ENCODE measurements at regions not wholly inside any gene's neighbourhood (a gene's known extent, or its start where the extent isn't known, plus 50 kb on each side); places are given as distances from the start of the nearest gene placed in this dataset.
"Not testable (repeated sequence)": the region's sequence is repeated elsewhere in the genome, so short reads cannot be mapped to it uniquely, and the experiment has no call there.

DNA sequence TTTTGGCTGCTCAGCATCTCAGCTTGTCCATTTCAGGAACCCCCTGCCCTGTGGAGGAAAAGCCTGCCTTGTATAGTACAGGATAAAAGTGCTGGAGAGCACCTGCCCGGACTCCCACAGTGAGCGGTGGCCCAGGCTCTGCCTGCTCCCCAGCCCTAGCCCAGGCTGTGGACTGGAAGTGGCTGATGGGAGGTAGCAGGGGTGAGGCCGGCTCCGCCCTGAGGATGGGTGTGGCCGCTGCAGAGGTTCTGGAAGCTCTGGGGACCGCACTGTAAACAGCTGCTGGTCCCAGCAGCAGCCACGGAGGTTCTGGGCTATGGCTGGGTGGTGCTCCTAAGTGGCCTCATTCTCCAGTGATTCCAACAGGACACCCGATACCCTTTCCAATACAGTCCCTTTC lies 56.6 kb upstream of the HELT start:
- H3K27ac Mint-ChIP-seq = no peak overlapping the region
- peaks cover 2% of the 10 kb centered on the region for H3K36me3 Mint-ChIP-seq
- peaks cover 4% of the 10 kb centered on the region for H3K4me1 Mint-ChIP-seq (ENCODE audit: low read depth)
- H3K27me3 Mint-ChIP-seq = no peaks in the 10 kb centered on the region
- peaks cover 3% of the 10 kb centered on the region for H3K9me3 Mint-ChIP-seq (ENCODE audit: low read depth)
- no peak overlapping the region for H3K4me3 Mint-ChIP-seq

DNA sequence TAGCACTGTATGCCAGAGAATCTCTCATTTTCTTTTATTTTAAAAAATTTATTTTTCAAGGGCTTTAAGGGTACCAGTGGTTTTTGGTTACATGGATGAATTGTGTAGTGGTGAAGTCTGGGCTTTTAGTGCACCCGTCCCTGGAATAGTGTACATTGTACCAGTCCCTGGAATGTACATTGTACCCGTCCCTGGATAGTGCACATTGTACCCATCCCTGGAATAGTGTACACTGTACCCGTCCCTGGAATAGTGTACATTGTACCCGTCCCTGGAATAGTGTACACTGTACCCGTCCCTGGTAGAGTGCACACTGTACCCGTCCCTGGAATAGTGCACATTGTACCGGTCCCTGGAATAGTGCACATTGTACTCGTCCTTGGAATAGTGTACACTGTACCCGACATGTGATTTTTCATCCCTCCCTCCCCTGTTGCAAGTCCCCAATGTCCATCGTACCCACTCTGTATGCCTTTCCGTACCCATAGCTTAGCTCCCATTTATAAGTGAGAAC lies 56.1 kb upstream of the HELT start:
- Mint-ChIP-seq H3K36me3 (peaks cover 2% of the 10 kb centered on the region), H3K4me3 (no peak overlapping the region), H3K27me3 (no peaks in the 10 kb centered on the region), H3K4me1 (ENCODE audit: low read depth) (peaks cover 4% of the 10 kb centered on the region), H3K27ac (no peak overlapping the region), H3K9me3 (ENCODE audit: low read depth) (peaks cover 3% of the 10 kb centered on the region)

DNA sequence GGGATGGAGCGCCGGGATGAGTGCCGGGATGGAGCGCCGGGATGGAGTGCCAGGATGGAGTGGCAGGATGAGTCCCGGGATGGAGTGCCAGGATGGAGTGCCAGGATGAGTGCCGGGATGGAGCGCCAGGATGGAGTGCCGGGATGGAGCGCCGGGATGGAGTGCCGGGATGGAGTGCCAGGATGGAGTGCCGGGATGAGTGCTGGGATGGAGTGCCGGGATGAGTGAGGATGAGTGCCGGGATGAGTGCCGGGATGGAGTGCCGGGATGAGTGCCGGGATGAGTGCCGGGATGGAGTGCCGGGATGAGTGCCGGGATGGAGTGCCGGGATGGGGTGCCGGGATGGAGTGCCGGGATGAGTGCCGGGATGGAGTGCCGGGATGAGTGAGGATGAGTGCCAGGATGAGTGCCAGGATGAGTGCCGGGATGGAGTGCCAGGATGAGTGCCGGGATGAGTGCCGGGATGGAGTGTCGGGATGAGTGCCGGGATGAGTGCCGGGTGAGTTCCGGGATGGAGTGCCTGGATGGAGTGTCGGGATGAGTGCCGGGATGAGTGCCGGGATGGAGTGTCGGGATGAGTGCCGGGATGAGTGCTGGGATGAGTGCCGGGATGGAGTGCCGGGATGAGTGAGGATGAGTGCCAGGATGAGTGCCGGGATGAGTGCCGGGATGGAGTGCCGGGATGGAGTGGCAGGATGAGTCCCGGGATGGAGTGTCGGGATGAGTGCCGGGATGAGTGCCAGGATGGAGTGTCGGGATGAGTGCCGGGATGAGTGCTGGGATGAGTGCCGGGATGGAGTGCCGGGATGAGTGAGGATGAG lies 52.9 kb upstream of the HELT start:
- Mint-ChIP-seq H3K27ac (peak overlapping the region; percentile 97), H3K4me3 (peak overlapping the region; percentile 40)

DNA sequence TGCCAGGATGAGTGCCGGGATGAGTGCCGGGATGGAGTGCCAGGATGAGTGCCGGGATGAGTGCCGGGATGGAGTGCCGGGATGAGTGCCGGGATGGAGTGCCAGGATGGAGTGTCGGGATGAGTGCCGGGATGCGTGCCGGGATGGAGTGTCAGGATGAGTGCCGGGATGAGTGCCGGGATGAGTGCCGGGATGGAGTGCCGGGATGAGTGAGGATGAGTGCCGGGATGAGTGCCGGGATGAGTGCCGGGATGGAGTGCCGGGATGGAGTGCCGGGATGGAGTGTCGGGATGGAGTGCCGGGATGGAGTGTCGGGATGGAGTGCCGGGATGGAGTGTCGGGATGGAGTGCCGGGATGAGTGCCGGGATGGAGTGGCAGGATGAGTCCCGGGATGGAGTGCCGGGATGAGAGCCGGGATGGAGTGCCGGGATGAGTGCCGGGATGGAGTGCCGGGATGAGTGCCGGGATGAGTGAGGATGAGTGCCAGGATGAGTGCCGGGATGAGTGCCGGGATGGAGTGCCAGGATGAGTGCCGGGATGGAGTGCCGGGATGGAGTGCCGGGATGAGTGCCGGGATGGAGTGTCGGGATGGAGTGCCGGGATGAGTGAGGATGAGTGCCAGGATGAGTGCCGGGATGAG lies 52.1 kb upstream of the HELT start:
- not testable (repeated sequence) for H3K27ac Mint-ChIP-seq; H3K4me3 Mint-ChIP-seq; H3K9me3 Mint-ChIP-seq (ENCODE audit: low read depth); H3K36me3 Mint-ChIP-seq; H3K27me3 Mint-ChIP-seq; H3K4me1 Mint-ChIP-seq (ENCODE audit: low read depth)

More for the DNA sequence above, 52.9 kb upstream of the HELT start:
- H3K27me3 Mint-ChIP-seq; H3K9me3 Mint-ChIP-seq (ENCODE audit: low read depth); H3K4me1 Mint-ChIP-seq (ENCODE audit: low read depth); H3K36me3 Mint-ChIP-seq: not testable (repeated sequence)

DNA sequence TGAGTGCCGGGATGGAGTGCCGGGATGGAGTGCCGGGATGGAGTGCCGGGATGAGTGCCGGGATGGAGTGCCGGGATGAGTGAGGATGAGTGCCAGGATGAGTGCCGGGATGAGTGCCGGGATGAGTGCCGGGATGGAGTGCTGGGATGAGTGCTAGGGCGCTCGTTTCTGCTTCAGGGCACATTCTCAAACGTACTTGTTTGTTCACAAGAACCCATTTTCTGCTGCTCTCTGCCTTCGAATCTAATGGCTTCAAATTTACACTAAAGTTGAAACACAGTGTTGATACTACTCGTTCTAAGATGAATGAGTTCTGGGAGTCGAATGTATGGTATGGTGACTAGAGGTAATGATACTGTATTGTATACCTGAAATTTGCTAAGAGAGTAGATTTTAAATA lies 50.6 kb upstream of the HELT start:
- not testable (repeated sequence) for H3K4me1 Mint-ChIP-seq (ENCODE audit: low read depth); H3K36me3 Mint-ChIP-seq; H3K9me3 Mint-ChIP-seq (ENCODE audit: low read depth); H3K4me3 Mint-ChIP-seq; H3K27me3 Mint-ChIP-seq
- peak overlapping the region; percentile 75 for H3K27ac Mint-ChIP-seq

DNA sequence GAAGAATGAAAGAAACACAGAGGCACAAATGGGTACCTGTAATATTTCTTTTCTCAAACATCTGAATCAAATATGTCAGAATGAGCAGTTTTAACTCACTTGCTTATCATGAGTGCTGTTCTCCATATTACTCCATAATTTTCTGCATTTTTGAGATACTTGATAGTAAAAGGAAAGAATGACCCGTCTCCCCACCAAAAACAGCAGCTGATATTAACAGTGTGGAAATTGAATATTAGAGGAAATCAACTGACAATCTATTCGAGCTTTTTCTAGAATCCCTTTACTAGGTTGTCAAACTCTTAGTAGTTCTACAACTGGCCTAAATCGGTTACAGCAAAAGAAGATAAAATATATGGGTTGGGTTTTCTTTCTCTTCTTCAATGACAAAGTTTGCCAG lies 49.9 kb upstream of the HELT start:
- Mint-ChIP-seq H3K27me3 (no peaks in the 10 kb centered on the region), H3K27ac (no peak overlapping the region), H3K36me3 (peaks cover 2% of the 10 kb centered on the region), H3K9me3 (ENCODE audit: low read depth) (peaks cover 9% of the 10 kb centered on the region), H3K4me1 (ENCODE audit: low read depth) (peaks cover 3% of the 10 kb centered on the region), H3K4me3 (no peak overlapping the region)
